ENCODE measurements at regions not wholly inside any gene's neighbourhood (a gene's known extent, or its start where the extent isn't known, plus 50 kb on each side); places are given as distances from the start of the nearest gene placed in this dataset.

DNA sequence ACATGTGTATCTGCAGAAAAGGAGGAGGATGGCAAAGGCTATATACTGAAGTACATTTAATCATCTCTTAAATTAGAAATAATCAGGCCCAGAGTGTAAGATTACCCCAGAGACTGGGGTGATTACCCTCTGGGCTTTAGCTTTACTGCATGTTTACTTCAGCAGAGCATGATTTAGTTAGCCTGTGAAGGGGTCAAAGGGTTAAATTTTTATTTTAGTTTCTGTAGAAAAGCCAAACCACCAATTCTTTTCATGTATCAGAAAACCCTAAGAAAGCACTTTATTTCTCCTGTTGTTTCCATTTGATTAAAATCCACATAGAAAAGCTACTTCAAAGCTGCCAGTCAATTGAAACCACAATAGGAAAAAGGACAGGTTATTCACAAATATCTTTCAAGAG lies 101.5 kb upstream of the LSM8 start:
- DNase-seq (ENCODE audit: low read depth), result no peak

DNA sequence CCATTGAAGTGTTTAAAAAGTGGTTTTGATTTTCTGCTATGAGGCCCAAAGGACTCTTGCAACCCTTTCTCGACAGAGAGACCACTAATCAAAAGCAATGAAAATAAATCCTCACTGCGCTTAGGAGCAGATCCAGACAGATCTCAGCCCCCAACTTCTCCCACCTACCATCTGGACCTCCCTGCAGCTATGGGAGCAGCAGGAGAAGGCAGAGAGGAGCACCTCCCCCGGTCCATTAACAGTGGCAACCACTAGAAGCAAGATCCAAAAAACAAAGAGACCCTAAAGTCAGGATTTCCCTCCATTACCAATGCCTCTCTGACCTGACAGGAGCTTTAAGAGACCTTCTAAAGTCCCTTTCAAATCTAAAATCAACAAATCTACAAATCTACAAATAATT lies 99.0 kb upstream of the LSM8 start:
- DNase-seq (ENCODE audit: low read depth), result no peak

DNA sequence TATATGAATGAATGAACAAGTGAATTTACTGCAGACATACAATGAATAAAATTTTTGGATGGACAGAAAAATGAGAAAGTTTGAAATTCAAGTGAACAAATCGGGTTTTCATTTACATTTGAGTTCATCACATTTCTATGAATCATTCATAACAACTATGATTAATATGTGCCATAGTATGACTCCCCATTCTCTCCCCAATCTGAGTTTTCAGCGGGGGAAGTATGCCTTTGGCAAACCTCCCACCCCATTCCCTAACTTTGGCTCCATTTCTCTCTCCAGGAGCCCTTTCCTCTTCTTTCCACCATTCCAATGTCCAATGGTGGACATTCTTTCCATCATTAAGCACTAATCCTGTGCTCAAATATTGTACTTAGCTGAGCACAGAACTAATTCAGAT lies 96.8 kb upstream of the LSM8 start:
- DNase-seq (ENCODE audit: low read depth), result no peak

GRCh38 chr7:118094044-118094443 lies 89.9 kb upstream of the LSM8 start:
- no peak for DNase-seq (ENCODE audit: low read depth)

DNA sequence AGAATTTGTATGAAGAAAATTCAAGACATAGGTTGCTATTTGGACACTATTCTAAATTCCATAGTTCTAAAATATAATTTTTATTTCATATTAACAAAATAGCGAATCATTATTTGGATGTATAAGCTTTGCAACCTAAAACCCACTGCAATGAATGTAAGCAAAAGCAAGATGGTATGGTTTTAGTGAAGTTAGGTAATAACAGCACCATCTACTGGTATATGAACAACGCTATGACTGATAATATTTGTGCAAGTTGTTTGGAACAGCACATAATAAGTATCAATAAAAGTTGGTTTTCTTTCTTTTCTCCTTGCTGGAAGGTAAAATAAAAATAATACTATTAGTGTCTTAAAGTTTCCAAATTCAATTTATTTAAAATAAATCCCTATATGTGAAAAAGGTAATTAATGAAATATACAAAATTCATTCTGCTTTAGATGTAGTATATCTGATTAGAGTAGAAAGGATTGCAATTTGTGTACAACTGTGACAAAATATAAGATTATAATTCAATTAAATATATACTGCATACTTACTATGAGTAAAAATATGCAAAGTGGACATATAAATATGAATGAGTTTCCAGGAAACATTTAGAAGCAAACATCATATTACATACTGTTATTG lies 79.0 kb upstream of the LSM8 start:
- DNase-seq (ENCODE audit: low read depth), result peak; percentile 3

DNA sequence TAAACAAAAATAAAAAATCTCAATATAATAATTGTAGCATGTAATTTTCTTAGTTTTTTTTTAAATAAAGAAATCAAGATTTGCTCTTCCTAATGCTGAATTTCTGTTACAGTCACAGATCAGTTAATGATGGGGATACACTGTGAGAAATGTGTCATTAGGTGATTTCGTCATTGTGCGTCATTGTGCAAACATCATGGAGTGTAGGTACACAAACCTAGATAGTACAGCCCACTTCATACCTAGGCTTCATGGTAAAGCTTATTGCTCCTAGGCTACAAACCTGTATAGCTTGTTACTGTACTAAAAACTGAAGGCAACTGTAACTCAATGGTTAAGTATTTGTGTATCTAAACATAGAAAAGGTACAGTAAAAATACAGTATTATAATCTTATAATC lies 74.4 kb upstream of the LSM8 start:
- DNase-seq (ENCODE audit: low read depth), result no peak

DNA sequence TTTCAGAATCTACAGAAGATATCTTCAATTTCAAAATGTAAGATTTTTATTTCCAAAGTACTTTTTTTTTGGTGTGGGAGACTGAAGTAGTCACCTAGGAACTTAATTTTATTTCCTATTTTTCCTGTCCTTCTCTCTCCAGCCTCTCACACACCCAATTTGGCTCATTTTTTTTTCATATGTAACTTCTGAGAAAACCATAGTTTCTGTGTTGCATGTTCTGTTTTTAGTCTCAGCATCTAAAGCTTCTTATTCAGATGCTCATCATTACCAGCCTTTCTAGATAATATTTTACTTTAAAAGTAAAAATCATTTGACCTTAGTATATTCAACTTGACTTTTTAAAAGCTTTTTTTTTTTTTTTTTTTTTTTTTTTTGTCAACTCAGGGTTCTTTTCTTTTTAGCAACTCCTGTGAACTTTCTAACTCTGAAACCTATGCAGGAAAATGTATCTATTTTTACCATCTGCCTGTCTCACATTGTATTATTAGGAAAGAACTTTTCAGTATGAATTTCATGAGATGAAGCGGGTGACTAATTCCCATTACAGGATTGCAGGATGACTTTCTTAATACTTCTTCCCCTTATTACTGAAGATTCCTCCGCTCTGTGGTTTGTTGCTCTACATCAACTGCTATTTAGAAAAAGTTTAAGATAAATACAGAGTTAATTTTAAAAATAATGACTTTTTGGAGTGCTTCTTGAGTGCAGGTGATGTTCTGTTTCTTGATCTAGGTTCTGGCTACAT lies 73.6 kb upstream of the LSM8 start:
- DNase-seq (ENCODE audit: low read depth), result no peak

- DNase-seq (ENCODE audit: low read depth), result no peak
Measured at GRCh38 chr7:118111347-118111746, 72.6 kb upstream of the LSM8 start.

GRCh38 chr7:118114175-118114574 lies 69.8 kb upstream of the LSM8 start:
- no peak for DNase-seq (ENCODE audit: low read depth)

DNA sequence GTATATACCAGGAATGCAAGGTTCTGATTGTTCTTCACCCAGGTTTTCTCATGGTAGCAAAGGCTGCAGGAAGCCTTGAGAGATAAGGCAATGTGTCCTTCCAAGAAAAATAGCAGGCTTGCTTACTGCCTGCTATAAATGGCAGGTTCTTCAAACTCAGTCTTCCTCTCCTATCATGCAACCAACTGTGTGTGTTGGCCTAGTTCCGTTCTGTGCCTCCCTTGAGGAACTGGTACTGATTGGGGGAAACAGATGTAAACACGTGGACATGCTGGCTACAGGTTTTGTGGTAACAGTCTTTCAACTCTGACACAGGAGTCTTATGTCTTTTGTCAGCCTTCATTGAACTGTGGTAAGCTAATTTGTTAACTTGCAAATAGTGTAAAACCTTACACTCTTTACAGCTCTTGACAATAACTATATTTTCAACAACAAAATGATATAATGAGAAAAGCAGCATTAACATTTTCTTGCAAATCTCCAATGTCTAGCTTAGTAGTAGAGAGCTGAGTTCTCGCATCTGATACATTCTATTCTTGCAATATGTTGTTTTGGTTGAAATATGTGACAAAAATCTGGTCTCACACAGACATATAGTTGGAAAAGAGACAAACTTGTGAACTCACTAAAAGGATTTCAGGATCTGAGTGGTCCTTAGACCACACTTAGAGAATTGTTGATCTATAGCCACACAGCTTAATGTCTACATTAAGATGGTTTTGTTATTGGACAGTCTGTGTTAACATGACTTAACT lies 54.7 kb upstream of the LSM8 start:
- no peak for DNase-seq (ENCODE audit: low read depth)

DNA sequence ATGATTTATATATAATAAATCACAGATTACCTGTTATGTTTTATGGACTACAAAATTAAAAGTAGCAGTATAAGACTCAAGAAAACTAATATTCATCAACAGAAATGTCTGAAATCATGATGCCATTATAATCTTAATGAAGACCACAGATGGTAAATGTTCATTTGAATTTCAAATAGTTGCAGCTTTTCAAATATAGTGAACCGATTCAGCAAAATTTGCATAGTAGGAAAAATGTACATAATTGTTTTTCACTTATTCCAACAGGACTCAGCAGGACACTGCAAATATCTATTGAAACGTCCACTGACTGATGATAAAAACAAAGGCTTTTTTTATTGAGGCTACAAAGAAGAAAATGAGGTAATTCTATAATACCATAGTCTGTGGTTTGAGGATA lies 51.2 kb upstream of the LSM8 start:
- no peak for DNase-seq (ENCODE audit: low read depth)

Measured in EH (cell line).